GM12891 (cell line): ENCODE measurements at regions not wholly inside any gene's neighbourhood (a gene's known extent, or its start where the extent isn't known, plus 50 kb on each side); places are given as distances from the start of the nearest gene placed in this dataset.

Experiments
- POLR2A ChIP-seq: IDR thresholded peaks from 2 replicates; pipeline ENCODE4 v1.6.1; 2011; ENCODE audit warnings: low read depth, low read length, control low read depth
- POLR2AphosphoS5 ChIP-seq: IDR thresholded peaks from 2 replicates; pipeline ENCODE4 v1.6.1; 2011; ENCODE audit warnings: low read depth, low read length, control low read depth
- TAF1 ChIP-seq: IDR thresholded peaks from 2 replicates; pipeline ENCODE4 v1.6.1; 2011; ENCODE audit warnings: low read depth, low read length, control low read depth

DNA sequence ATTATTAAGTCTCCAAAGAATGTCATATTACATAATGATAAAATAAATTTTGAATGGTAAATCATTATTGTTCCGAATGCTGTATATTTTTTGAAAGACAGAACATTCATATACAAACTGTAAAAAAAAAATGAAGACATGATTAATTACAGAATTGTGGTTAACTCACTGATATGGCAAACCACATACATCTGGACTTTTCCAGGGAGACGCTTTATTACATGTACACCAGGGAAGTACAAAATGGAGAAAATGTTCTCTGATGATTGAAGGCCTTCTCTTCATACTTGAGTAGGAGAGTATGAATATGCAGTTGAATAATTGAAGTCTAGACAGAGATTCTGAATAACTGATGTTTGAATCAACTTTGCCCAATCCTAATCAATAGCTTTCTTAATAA, 1886.9 kb downstream of the EFNA5 start:
- no peak for TF ChIP-seq POLR2A
- no peak for TF ChIP-seq POLR2AphosphoS5
- TF ChIP-seq TAF1 = no peak
